Endothelial cell of umbilical vein (primary cell): ENCODE measurements at regions not wholly inside any gene's neighbourhood (a gene's known extent, or its start where the extent isn't known, plus 50 kb on each side); places are given as distances from the start of the nearest gene placed in this dataset.

Experiments used
- BruUV-seq: library from RNA; stranded (reverse); fragments of 400-500 nt; replicated peaks from 2 replicates; lab custom pipeline; 2021; lab: Mats Ljungman, UMichigan
- CTCF ChIA-PET: fragments of 300-600, 350-600 bp; sonication (Branson Sonifier 250); formaldehyde crosslinking; loops from one replicate; lab custom pipeline; 2021; ENCODE audit warnings: antibody characterized with exemption, inconsistent platforms; lab: Charles Lee
- POLR2A ChIA-PET: fragments of 300-600, 350-600 bp; sonication (Branson Sonifier 250); formaldehyde crosslinking; loops from one replicate; lab custom pipeline; 2021; ENCODE audit warnings: antibody characterized with exemption, inconsistent platforms; lab: Charles Lee
- DNase-seq: peaks from one replicate; pipeline ENCODE4 v3.0.0-alpha.2; 2011; ENCODE audit warnings: low read depth, low spot score
- FAIRE-seq: peaks from 2 replicates; lab custom pipeline; 2011; peaks lifted over from hg19 to GRCh38; lab: Jason Lieb, UNC
- H2AFZ ChIP-seq: 2 replicates; pipeline ENCODE4 v1.6.0; 2012; ENCODE audit warnings: low read depth, low read length, control low read depth, inconsistent platforms
- H3K27ac ChIP-seq: 2 replicates; pipeline ENCODE4 v1.5.1; 2011; ENCODE audit warnings: low read depth, mild to moderate bottlenecking, control low read depth, low read length, moderate library complexity; ENCODE audit not compliant: insufficient read depth
- H3K27me3 ChIP-seq, 2 experiments: 2 replicates each; pipeline versions ENCODE4 v1.6.0 to v1.6.1; 2011; ENCODE audit warnings: low read length in 2 of 2, mixed read lengths in 1 of 2; ENCODE audit not compliant: control insufficient read depth in 2 of 2, insufficient read depth in 2 of 2
- H3K36me3 ChIP-seq, 2 experiments: 2 replicates in 1 of 2; 3 replicates in 1 of 2; pipeline ENCODE4 v1.5.1; 2011; ENCODE audit warnings: low read length in 2 of 2, mild to moderate bottlenecking in 1 of 2, moderate library complexity in 1 of 2; ENCODE audit not compliant: control insufficient read depth in 2 of 2, insufficient read depth in 2 of 2; ENCODE audit errors: extremely low read depth in 1 of 2
- H3K4me1 ChIP-seq: 3 replicates; pipeline ENCODE4 v1.5.1; 2011; ENCODE audit warnings: mild to moderate bottlenecking, low read length; ENCODE audit not compliant: control insufficient read depth, insufficient read depth; ENCODE audit errors: extremely low read depth
- H3K4me2 ChIP-seq: 2 replicates; pipeline ENCODE4 v1.6.1; 2011; ENCODE audit warnings: low read length, control low read depth, mixed read lengths; ENCODE audit not compliant: insufficient read depth
- H3K4me3 ChIP-seq, 3 experiments: fragments of 200-600 bp in 1 of 3; sonication (generic), shearing (Covaris generic) in 1 of 3; replicated peaks in 1 of 3; 2 replicates each; pipeline ENCODE4 v1.5.1; 2011 to 2016; ENCODE audit warnings: control low read depth in 3 of 3, low read length in 3 of 3, mild to moderate bottlenecking in 2 of 3, inconsistent platforms in 1 of 3, low read depth in 1 of 3, moderate library complexity in 1 of 3; ENCODE audit not compliant: insufficient read depth in 1 of 3
- H3K79me2 ChIP-seq: 2 replicates; pipeline ENCODE4 v1.6.0; 2012; ENCODE audit warnings: low read length, inconsistent platforms; ENCODE audit not compliant: control insufficient read depth, insufficient read depth
- H3K9ac ChIP-seq: replicated peaks from 2 replicates; pipeline ENCODE3; 2011; ENCODE audit warnings: low read length, control low read depth; ENCODE audit not compliant: insufficient read depth; ENCODE audit errors: extremely low read depth
- H3K9me1 ChIP-seq: replicated peaks from 3 replicates; pipeline ENCODE4 v1.6.0; 2011; ENCODE audit warnings: mild to moderate bottlenecking, low read length; ENCODE audit not compliant: control insufficient read depth, insufficient read depth; ENCODE audit errors: extremely low read depth
- H3K9me3 ChIP-seq: replicated peaks from 2 replicates; pipeline ENCODE4 v1.5.1; 2012; ENCODE audit warnings: low read length, inconsistent platforms; ENCODE audit not compliant: control insufficient read depth, insufficient read depth
- H4K20me1 ChIP-seq: replicated peaks from 2 replicates; pipeline ENCODE3; 2011; ENCODE audit warnings: mild to moderate bottlenecking, low read length; ENCODE audit not compliant: control insufficient read depth, insufficient read depth; ENCODE audit errors: extremely low read depth
- CTCF ChIP-seq, 2 donors: IDR thresholded peaks; 1 replicate in 1 of 2; 2 replicates in 1 of 2; pipeline ENCODE4 v1.5.1; 2011; ENCODE audit warnings: low read length in 2 of 2, mild to moderate bottlenecking in 2 of 2, moderate library complexity in 2 of 2, control low read depth in 1 of 2, inconsistent platforms in 1 of 2, low read depth in 1 of 2; ENCODE audit not compliant: insufficient read depth in 1 of 2; ENCODE audit errors: extremely low read depth in 1 of 2
- EZH2 ChIP-seq: IDR thresholded peaks from 2 replicates; pipeline ENCODE4 v1.6.1; 2012; ENCODE audit warnings: borderline replicate concordance, low read depth, mild to moderate bottlenecking, moderate library complexity, low read length, inconsistent platforms; ENCODE audit not compliant: severe bottlenecking
- FOS ChIP-seq: IDR thresholded peaks from 2 replicates; pipeline ENCODE4 v1.6.1; 2011; ENCODE audit warnings: mild to moderate bottlenecking, low read length, moderate library complexity, borderline replicate concordance; ENCODE audit not compliant: insufficient read depth
- GATA2 ChIP-seq: IDR thresholded peaks from 2 replicates; pipeline ENCODE4 v1.7.0; 2011; ENCODE audit warnings: low read depth, mild to moderate bottlenecking, moderate library complexity, mixed read lengths, low read length; ENCODE audit not compliant: insufficient read length, insufficient read depth
- JUN ChIP-seq: IDR thresholded peaks from 2 replicates; pipeline ENCODE4 v1.6.1; 2011; ENCODE audit warnings: borderline replicate concordance, low read depth; ENCODE audit not compliant: insufficient read length, insufficient read depth
- MAX ChIP-seq: IDR thresholded peaks from 2 replicates; pipeline ENCODE4 v1.6.1; 2011; ENCODE audit not compliant: insufficient read depth, insufficient read length
- MYC ChIP-seq: IDR thresholded peaks from one replicate; pipeline ENCODE4 v1.6.1; 2011; ENCODE audit warnings: mild to moderate bottlenecking, low read depth, low read length
- POLR2A ChIP-seq: IDR thresholded peaks from 2 replicates; pipeline ENCODE4 v1.6.1; 2012; ENCODE audit warnings: low read depth, mild to moderate bottlenecking, control low read depth, low read length
- POLR2AphosphoS5 ChIP-seq: IDR thresholded peaks from 2 replicates; pipeline ENCODE4 v1.6.1; 2012; ENCODE audit warnings: low read depth, mild to moderate bottlenecking, control low read depth, low read length, moderate library complexity; ENCODE audit not compliant: insufficient read depth
- dilution Hi-C: fragments of 300-500 bp; cut with MboI; formaldehyde crosslinking; loops from one replicate; pipeline ENCODE4 v1.15.0; 2019; ENCODE audit warnings: low sequenced_read_pairs; ENCODE audit not compliant: extremely low pct_ligation_motif_present
- intact Hi-C: fragments of 100-400 bp; cut with micrococcal nuclease; formaldehyde crosslinking; loops from one replicate; pipeline ENCODE4 v1.10.0; 2022

- DNase-seq (no peak), FAIRE-seq (no peak)
- Histone ChIP-seq H3K9ac (no peak overlapping the region), H4K20me1 (no peaks in the 10 kb centered on the region), H3K4me2 (no peak overlapping the region), H3K36me3 (no peaks in the 10 kb centered on the region), H3K9me3 (peaks cover 2% of the 10 kb centered on the region), H3K4me3 (no peak overlapping the region), H3K27ac (no peak overlapping the region), H3K27me3 (no peaks in the 10 kb centered on the region), H3K79me2 (no peaks in the 10 kb centered on the region), H3K4me1 (no peaks in the 10 kb centered on the region), H3K9me1 (no peaks in the 10 kb centered on the region), H2AFZ (no peak overlapping the region)
- dilution Hi-C loops, result no loop called here
- TF ChIP-seq MYC (no peak), CTCF (IDR thresholded peaks at IDR 0.05; ENCODE audit: extremely low read depth in 1 of 2, insufficient read depth in 1 of 2, low read depth in 1 of 2, low read length in 2 of 2) (no peak), GATA2 (no peak), EZH2 (no peak), POLR2A (no peak), JUN (no peak), POLR2AphosphoS5 (no peak), FOS (no peak), MAX (no peak)
- no TSS peak for BruUV-seq
- ChIA-PET POLR2A (no interaction called here), CTCF (no interaction called here)
- intact Hi-C loops, result no loop called here
Measured at GRCh38 chr3:76310667-76311066, 525.3 kb upstream of the ZNF717 start.
